K562 (cell line): ENCODE measurements at regions not wholly inside any gene's neighbourhood (a gene's known extent, or its start where the extent isn't known, plus 50 kb on each side); places are given as distances from the start of the nearest gene placed in this dataset.

Experiments used
- ATAC-seq: fragments of 200-7000 bp; cut with Tn5 transposase; 3 replicates; pipeline ENCODE4 v1.9.1; 2020; ENCODE audit warnings: moderate library complexity
- BruUV-seq: library from RNA; stranded (reverse); fragments of 400-500 nt; replicated peaks from 2 replicates; lab custom pipeline; 2021; lab: Mats Ljungman, UMichigan
- CTCF ChIA-PET: fragments of 300-600 bp; formaldehyde crosslinking; extraction: SDS; loops from one replicate; lab custom pipeline; 2021; ENCODE audit warnings: low intra/inter-chr PET ratio; lab: Yijun Ruan, JAX
- POLR2A ChIA-PET: fragments of 300-600, 350-650 bp; sonication (Branson Sonifier 250); formaldehyde crosslinking; extraction: SDS; loops from one replicate; lab custom pipeline; 2021; ENCODE audit warnings: antibody characterized with exemption, inconsistent platforms; lab: Yijun Ruan, JAX
- DNase-seq, 4 experiments: peaks; one replicate each; pipeline versions ENCODE4 v3.0.0 to v3.0.0-alpha.2; 2011 to 2018; ENCODE audit warnings: low spot score in 3 of 4, mixed read lengths in 3 of 4; ENCODE audit errors: extremely low read depth in 1 of 4
- FAIRE-seq: peaks from 2 replicates; lab custom pipeline; 2011; peaks lifted over from hg19 to GRCh38; lab: Jason Lieb, UNC
- H2AFZ ChIP-seq: 2 replicates; pipeline ENCODE4 v1.6.0; 2011; ENCODE audit warnings: low read depth, low read length, control low read depth, inconsistent platforms
- H3K27ac ChIP-seq: fragments of 200-600 bp; 3 replicates; pipeline ENCODE4 v1.8.0; 2011; ENCODE audit warnings: low read depth, mild to moderate bottlenecking, control low read depth, inconsistent platforms, low read length, moderate library complexity, mixed read lengths; ENCODE audit errors: extremely low read depth
- H3K27me3 ChIP-seq, 2 experiments: fragments of 300-600 bp in 1 of 2; 2 replicates in 1 of 2; 3 replicates in 1 of 2; pipeline versions ENCODE4 v1.6.0 to v1.8.0; 2011; ENCODE audit warnings: inconsistent platforms in 2 of 2, low read length in 2 of 2, mild to moderate bottlenecking in 1 of 2, mixed read lengths in 1 of 2, moderate library complexity in 1 of 2; ENCODE audit not compliant: control insufficient read depth in 2 of 2, insufficient read depth in 2 of 2
- H3K36me3 ChIP-seq: fragments of 300-600 bp; 3 replicates; pipeline ENCODE4 v1.8.0; 2011; ENCODE audit warnings: mild to moderate bottlenecking, low read length, inconsistent platforms; ENCODE audit not compliant: control insufficient read depth, insufficient read depth
- H3K4me1 ChIP-seq, 2 experiments: fragments of 200-600 bp in 1 of 2; replicated peaks in 1 of 2; 2 replicates in 1 of 2; 3 replicates in 1 of 2; pipeline versions ENCODE4 v1.5.1 to v1.8.0; 2011; ENCODE audit warnings: inconsistent platforms in 2 of 2, low read length in 2 of 2, mild to moderate bottlenecking in 1 of 2, mixed read lengths in 1 of 2, moderate library complexity in 1 of 2; ENCODE audit not compliant: control insufficient read depth in 2 of 2, insufficient read depth in 2 of 2
- H3K4me2 ChIP-seq: 2 replicates; pipeline ENCODE4 v1.6.1; 2011; ENCODE audit warnings: low read length, control low read depth, inconsistent platforms, mixed read lengths; ENCODE audit not compliant: insufficient read depth
- H3K4me3 ChIP-seq: fragments of 200-600 bp; sonication (generic), shearing (Covaris generic); 2 replicates; pipeline ENCODE4 v1.5.1; 2016; ENCODE audit warnings: control low read depth, inconsistent platforms
- H3K79me2 ChIP-seq: fragments of 200-600 bp; 3 replicates; pipeline ENCODE4 v1.8.0; 2011; ENCODE audit warnings: low read length, inconsistent platforms; ENCODE audit not compliant: control insufficient read depth, insufficient read depth
- H3K9ac ChIP-seq, 2 experiments: 2 replicates each; pipeline versions ENCODE4 v1.6.0 to v1.6.1; 2011; ENCODE audit warnings: low read depth in 2 of 2, low read length in 2 of 2, control low read depth in 1 of 2, inconsistent platforms in 1 of 2, mild to moderate bottlenecking in 1 of 2, mixed read lengths in 1 of 2; ENCODE audit not compliant: insufficient read depth in 1 of 2
- H3K9me1 ChIP-seq: one replicate; pipeline ENCODE4 v1.6.0; 2011; ENCODE audit warnings: inconsistent platforms, mild to moderate bottlenecking, low read length, moderate library complexity; ENCODE audit not compliant: control insufficient read depth, insufficient read depth
- H3K9me3 ChIP-seq: replicated peaks from 2 replicates; pipeline ENCODE4 v1.5.1; 2011; ENCODE audit warnings: low read depth, low read length, inconsistent platforms; ENCODE audit not compliant: control insufficient read depth, insufficient read depth
- H4K20me1 ChIP-seq: replicated peaks from 2 replicates; pipeline ENCODE4 v1.6.1; 2011; ENCODE audit warnings: low read length, inconsistent platforms, mixed read lengths; ENCODE audit not compliant: control insufficient read depth, insufficient read depth
- ARID2 ChIP-seq: fragments of 450-650 bp; IDR thresholded peaks from 2 replicates; pipeline ENCODE4 v1.6.1; 2017; ENCODE audit warnings: antibody characterized with exemption, mild to moderate bottlenecking
- CC2D1A ChIP-seq: fragments of 450-650 bp; IDR thresholded peaks from 2 replicates; pipeline ENCODE4 v1.6.1; 2017; ENCODE audit warnings: mild to moderate bottlenecking
- GTF2A2 ChIP-seq: IDR thresholded peaks from 2 replicates; pipeline ENCODE4 v1.6.1; 2016; ENCODE audit warnings: mild to moderate bottlenecking, missing genetic modification characterization, missing compliant biosample characterization
- GTF2F1 ChIP-seq: IDR thresholded peaks from 2 replicates; pipeline ENCODE4 v1.6.1; 2011; ENCODE audit warnings: low read depth, low read length, improper control_type of control experiment
- HDAC8 ChIP-seq: fragments of 450-650 bp; IDR thresholded peaks from 2 replicates; pipeline ENCODE4 v1.6.1; 2016; ENCODE audit warnings: mild to moderate bottlenecking, missing genetic modification characterization, moderate library complexity, missing compliant biosample characterization
- NEUROD1 ChIP-seq: fragments of 150-350 bp; IDR thresholded peaks from 2 replicates; pipeline ENCODE4 v1.6.1; 2014; ENCODE audit warnings: borderline replicate concordance, low read length, low read depth; ENCODE audit not compliant: partially characterized antibody
- PHTF2 ChIP-seq: fragments of 250-450 bp; sonication (Bioruptor Pico); IDR thresholded peaks from 2 replicates; pipeline ENCODE4 v1.5.0; 2021; ENCODE audit warnings: mild to moderate bottlenecking
- RBM25 ChIP-seq: fragments of 200-400 bp; formaldehyde crosslinking; IDR thresholded peaks from 2 replicates; pipeline ENCODE4 v1.6.1; 2018; ENCODE audit warnings: low read length, low read depth, moderate library complexity; ENCODE audit not compliant: severe bottlenecking
- RBM34 ChIP-seq: fragments of 200-400 bp; formaldehyde crosslinking; IDR thresholded peaks from 2 replicates; pipeline ENCODE4 v1.6.1; 2018; ENCODE audit warnings: low read length, borderline replicate concordance; ENCODE audit not compliant: insufficient read depth
- TRIM24 ChIP-seq, 2 experiments: fragments of 450-650 bp; IDR thresholded peaks; 2 replicates each; pipeline ENCODE4 v1.6.1; 2016
- ZKSCAN1 ChIP-seq: fragments of 150-350 bp; IDR thresholded peaks from 2 replicates; pipeline ENCODE4 v1.6.1; 2016; ENCODE audit warnings: low read depth, low read length
- ZNF146 ChIP-seq: IDR thresholded peaks from one replicate; pipeline ENCODE4 v1.6.1; 2018; ENCODE audit warnings: missing compliant biosample characterization; ENCODE audit not compliant: unreplicated experiment
- ZNF282 ChIP-seq: sonication (generic); formaldehyde crosslinking; IDR thresholded peaks from 2 replicates; pipeline ENCODE4 v1.8.1; 2023; ENCODE audit warnings: missing genetic modification reagents
- ZNF384 ChIP-seq: IDR thresholded peaks from 2 replicates; pipeline ENCODE4 v1.6.1; 2012; ENCODE audit warnings: low read depth, low read length, improper control_type of control experiment
- ZNF586 ChIP-seq: fragments of 450-650 bp; formaldehyde crosslinking; conservative IDR thresholded peaks from 2 replicates; pipeline ENCODE4 v1.4.0; 2020; ENCODE audit warnings: mild to moderate bottlenecking, moderate library complexity
- whole genome bisulfite sequencing: fragments of 100-300 bp; shearing (Covaris generic); methylation state at CpG from one replicate; pipeline ENCODE4 v1.1.6; 2016; ENCODE audit warnings: low coverage, mixed read lengths; ENCODE audit not compliant: insufficient coverage; ENCODE audit errors: missing lambda C conversion rate; 5-methylcytosine and 5-hydroxymethylcytosine counted together
- in situ Hi-C: fragments of 300-500 bp; cut with MboI; formaldehyde crosslinking; loops from 4 replicates; pipeline ENCODE4 v1.15.0; 2018; ENCODE audit warnings: inconsistent platforms, mixed read lengths
- intact Hi-C: fragments of 100-400 bp; cut with micrococcal nuclease; formaldehyde crosslinking; loops from 2 replicates; pipeline ENCODE4 v1.14.2; 2022
- TF ChIP-seq, protein P1 (sequence below): sonication (generic); formaldehyde crosslinking; IDR thresholded peaks from 2 replicates; pipeline ENCODE4 v1.8.0; 2022; ENCODE audit warnings: mild to moderate bottlenecking, missing genetic modification reagents
- TF ChIP-seq, protein P2 (sequence below): fragments of 450-650 bp; formaldehyde crosslinking; conservative IDR thresholded peaks from 2 replicates; pipeline ENCODE4 v1.4.0; 2022; ENCODE audit warnings: mild to moderate bottlenecking, missing genetic modification characterization
- TF ChIP-seq, protein P3 (sequence below): sonication (generic); formaldehyde crosslinking; IDR thresholded peaks from 2 replicates; pipeline ENCODE4 v1.8.0; 2022; ENCODE audit warnings: missing genetic modification reagents, mild to moderate bottlenecking, borderline replicate concordance
- TF ChIP-seq, protein P4 (sequence below), 3 experiments: IDR thresholded peaks in 2 of 3; conservative IDR thresholded peaks in 1 of 3; 2 replicates each; pipeline ENCODE4 v1.5.1; 2011 to 2012; ENCODE audit warnings: low read length in 3 of 3, mild to moderate bottlenecking in 3 of 3, control low read depth in 2 of 3, improper control_type of control experiment in 1 of 3, inconsistent platforms in 1 of 3, low read depth in 1 of 3, mixed read lengths in 1 of 3, moderate library complexity in 1 of 3; ENCODE audit not compliant: insufficient read depth in 2 of 3

DNA sequence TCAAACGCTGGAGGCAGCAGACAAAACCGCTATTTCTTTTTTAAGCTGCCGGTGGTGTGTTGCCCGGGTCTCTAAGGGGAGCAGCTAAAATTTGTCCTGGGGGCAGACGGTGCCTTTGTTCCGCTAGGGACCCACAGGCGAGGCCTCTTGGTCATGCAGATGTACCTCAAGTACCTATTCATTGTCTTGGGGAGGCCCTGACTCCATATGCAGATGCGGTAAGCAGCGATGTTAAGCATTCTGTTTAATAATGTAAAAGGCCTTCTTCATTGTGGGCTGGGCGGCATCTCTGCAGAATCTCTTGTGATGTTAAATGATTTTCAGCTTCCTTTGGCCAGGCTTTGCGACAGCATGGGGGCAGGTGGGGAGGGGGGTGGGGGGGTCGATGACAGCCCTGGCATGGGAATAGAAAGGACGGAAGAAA lies 98.9 kb upstream of the PJA1 start:
- Histone ChIP-seq H3K9me3 (no peaks in the 10 kb centered on the region), H3K9ac (no peak overlapping the region), H3K4me1 (no peaks in the 10 kb centered on the region), H3K79me2 (no peaks in the 10 kb centered on the region), H3K4me3 (no peak overlapping the region), H3K9me1 (no peaks in the 10 kb centered on the region), H3K27ac (no peak overlapping the region), H4K20me1 (no peaks in the 10 kb centered on the region), H3K4me2 (no peak overlapping the region), H3K27me3 (peaks cover 2 to 27% of the 10 kb centered on the region in 2 experiments; a peak in 3 of 5 replicates), H2AFZ (no peak overlapping the region), H3K36me3 (no peaks in the 10 kb centered on the region)
- ATAC-seq (no peak), DNase-seq (no peak), FAIRE-seq (no peak)
- ChIA-PET CTCF (no interaction called here), POLR2A (no interaction called here)
- whole genome bisulfite sequencing = 3% methylated on average over 11 of the region's 13 CpGs
- intact Hi-C loops = no loop called here
- in situ Hi-C loops = no loop called here
- BruUV-seq = no TSS peak
- TF ChIP-seq, protein P1, sequence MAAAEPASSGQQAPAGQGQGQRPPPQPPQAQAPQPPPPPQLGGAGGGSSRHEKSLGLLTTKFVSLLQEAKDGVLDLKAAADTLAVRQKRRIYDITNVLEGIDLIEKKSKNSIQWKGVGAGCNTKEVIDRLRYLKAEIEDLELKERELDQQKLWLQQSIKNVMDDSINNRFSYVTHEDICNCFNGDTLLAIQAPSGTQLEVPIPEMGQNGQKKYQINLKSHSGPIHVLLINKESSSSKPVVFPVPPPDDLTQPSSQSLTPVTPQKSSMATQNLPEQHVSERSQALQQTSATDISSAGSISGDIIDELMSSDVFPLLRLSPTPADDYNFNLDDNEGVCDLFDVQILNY = no peak
- TF ChIP-seq CC2D1A (no peak), ZNF384 (no peak), GTF2F1 (no peak), ARID2 (no peak), RBM34 (no peak), PHTF2 (CRISPR knock-in tag) (no peak), NEUROD1 (no peak), ZNF146 (CRISPR knock-in tag) (no peak), GTF2A2 (tag) (no peak), ZNF586 (CRISPR knock-in tag) (no peak), ZKSCAN1 (no peak), TRIM24 (IDR thresholded peaks at IDR 0.05) (no peak), RBM25 (no peak), ZNF282 (no peak), HDAC8 (tag) (no peak)
- TF ChIP-seq, protein P2, sequence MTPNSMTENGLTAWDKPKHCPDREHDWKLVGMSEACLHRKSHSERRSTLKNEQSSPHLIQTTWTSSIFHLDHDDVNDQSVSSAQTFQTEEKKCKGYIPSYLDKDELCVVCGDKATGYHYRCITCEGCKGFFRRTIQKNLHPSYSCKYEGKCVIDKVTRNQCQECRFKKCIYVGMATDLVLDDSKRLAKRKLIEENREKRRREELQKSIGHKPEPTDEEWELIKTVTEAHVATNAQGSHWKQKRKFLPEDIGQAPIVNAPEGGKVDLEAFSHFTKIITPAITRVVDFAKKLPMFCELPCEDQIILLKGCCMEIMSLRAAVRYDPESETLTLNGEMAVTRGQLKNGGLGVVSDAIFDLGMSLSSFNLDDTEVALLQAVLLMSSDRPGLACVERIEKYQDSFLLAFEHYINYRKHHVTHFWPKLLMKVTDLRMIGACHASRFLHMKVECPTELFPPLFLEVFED (CRISPR knock-in tag) = no peak
- TF ChIP-seq, protein P3, sequence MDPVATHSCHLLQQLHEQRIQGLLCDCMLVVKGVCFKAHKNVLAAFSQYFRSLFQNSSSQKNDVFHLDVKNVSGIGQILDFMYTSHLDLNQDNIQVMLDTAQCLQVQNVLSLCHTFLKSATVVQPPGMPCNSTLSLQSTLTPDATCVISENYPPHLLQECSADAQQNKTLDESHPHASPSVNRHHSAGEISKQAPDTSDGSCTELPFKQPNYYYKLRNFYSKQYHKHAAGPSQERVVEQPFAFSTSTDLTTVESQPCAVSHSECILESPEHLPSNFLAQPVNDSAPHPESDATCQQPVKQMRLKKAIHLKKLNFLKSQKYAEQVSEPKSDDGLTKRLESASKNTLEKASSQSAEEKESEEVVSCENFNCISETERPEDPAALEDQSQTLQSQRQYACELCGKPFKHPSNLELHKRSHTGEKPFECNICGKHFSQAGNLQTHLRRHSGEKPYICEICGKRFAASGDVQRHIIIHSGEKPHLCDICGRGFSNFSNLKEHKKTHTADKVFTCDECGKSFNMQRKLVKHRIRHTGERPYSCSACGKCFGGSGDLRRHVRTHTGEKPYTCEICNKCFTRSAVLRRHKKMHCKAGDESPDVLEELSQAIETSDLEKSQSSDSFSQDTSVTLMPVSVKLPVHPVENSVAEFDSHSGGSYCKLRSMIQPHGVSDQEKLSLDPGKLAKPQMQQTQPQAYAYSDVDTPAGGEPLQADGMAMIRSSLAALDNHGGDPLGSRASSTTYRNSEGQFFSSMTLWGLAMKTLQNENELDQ (CRISPR knock-in tag) = no peak
- TF ChIP-seq, protein P4, sequence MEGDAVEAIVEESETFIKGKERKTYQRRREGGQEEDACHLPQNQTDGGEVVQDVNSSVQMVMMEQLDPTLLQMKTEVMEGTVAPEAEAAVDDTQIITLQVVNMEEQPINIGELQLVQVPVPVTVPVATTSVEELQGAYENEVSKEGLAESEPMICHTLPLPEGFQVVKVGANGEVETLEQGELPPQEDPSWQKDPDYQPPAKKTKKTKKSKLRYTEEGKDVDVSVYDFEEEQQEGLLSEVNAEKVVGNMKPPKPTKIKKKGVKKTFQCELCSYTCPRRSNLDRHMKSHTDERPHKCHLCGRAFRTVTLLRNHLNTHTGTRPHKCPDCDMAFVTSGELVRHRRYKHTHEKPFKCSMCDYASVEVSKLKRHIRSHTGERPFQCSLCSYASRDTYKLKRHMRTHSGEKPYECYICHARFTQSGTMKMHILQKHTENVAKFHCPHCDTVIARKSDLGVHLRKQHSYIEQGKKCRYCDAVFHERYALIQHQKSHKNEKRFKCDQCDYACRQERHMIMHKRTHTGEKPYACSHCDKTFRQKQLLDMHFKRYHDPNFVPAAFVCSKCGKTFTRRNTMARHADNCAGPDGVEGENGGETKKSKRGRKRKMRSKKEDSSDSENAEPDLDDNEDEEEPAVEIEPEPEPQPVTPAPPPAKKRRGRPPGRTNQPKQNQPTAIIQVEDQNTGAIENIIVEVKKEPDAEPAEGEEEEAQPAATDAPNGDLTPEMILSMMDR (IDR thresholded peaks at IDR 0.05 in 2 of 3, conservative IDR thresholded peaks at IDR 0.05 in 1 of 3; ENCODE audit: insufficient read depth in 2 of 3, low read depth in 1 of 3, low read length in 3 of 3) = no peak
